C4-2B (cell line): ENCODE measurements at regions not wholly inside any gene's neighbourhood (a gene's known extent, or its start where the extent isn't known, plus 50 kb on each side); places are given as distances from the start of the nearest gene placed in this dataset.

ENCODE experiments used
- H3K27ac ChIP-seq: fragments of 450-650 bp; 2 replicates; pipeline ENCODE4 v1.5.1; 2017
- CTCF ChIP-seq: fragments of 450-650 bp; conservative IDR thresholded peaks from 2 replicates; pipeline ENCODE4 v1.5.1; 2017; ENCODE audit warnings: mild to moderate bottlenecking
- ZFX ChIP-seq: fragments of 450-650 bp; IDR thresholded peaks from 2 replicates; pipeline ENCODE4 v1.6.1; 2017

DNA sequence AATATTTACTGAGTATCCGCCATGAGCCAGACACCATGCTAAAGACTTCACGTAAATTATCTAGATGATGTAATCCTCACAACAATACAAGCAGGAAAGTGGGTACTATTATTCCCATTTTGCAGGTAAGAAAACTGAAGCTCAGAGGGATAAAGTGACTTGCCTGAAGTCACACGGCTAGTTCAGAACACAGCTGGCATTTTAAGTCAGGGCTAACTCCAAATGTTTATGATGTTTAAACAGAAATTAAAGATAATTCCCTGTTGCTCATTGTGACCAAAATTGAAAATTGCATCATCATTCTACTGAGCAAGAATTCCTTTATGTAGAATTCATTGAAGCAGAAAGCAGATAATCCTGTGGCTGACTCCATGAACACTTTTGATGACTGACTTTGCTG is 71.3 kb upstream of the STXBP5 start:
- TF ChIP-seq CTCF: no peak
- TF ChIP-seq ZFX: no peak
- H3K27ac ChIP-seq: no peak overlapping the region

DNA sequence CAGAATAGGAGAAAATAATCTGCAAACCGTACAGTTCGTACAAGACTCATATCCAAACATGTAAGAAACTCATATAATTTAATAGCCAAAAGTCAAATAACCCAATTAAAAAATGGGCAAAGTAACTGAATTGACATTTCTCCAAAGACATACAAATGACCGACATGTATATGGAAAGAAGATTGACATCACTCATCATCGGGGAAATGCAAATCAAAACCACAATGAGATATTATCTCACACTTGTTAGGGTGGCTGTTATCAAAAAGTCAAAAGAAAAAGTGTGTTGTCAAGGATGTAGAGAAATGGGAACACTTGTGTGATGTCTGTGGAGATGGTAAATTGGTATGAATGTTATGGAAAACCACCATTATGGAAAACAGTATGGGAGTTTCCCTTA is 70.5 kb upstream of the STXBP5 start:
- TF ChIP-seq ZFX: no peak
- TF ChIP-seq CTCF: no peak

GRCh38 chr6:147135211-147135681 is 69.0 kb upstream of the STXBP5 start:
- no peak overlapping the region for H3K27ac ChIP-seq
- TF ChIP-seq CTCF (no peak), ZFX (no peak)

More for the DNA sequence above, 70.5 kb upstream of the STXBP5 start:
- no peak overlapping the region for H3K27ac ChIP-seq

GRCh38 chr6:147136057-147136456 is 68.2 kb upstream of the STXBP5 start:
- no peak for TF ChIP-seq CTCF
- no peak for TF ChIP-seq ZFX
- no peak overlapping the region for H3K27ac ChIP-seq

GRCh38 chr6:147137986-147138385 is 66.2 kb upstream of the STXBP5 start:
- no peak for TF ChIP-seq ZFX
- no peak for TF ChIP-seq CTCF

GRCh38 chr6:147138835-147139234 is 65.4 kb upstream of the STXBP5 start:
- TF ChIP-seq ZFX (no peak), CTCF (no peak)
- H3K27ac ChIP-seq: no peak overlapping the region

More at GRCh38 chr6:147137986-147138385, 66.2 kb upstream of the STXBP5 start:
- H3K27ac ChIP-seq: no peak overlapping the region

DNA sequence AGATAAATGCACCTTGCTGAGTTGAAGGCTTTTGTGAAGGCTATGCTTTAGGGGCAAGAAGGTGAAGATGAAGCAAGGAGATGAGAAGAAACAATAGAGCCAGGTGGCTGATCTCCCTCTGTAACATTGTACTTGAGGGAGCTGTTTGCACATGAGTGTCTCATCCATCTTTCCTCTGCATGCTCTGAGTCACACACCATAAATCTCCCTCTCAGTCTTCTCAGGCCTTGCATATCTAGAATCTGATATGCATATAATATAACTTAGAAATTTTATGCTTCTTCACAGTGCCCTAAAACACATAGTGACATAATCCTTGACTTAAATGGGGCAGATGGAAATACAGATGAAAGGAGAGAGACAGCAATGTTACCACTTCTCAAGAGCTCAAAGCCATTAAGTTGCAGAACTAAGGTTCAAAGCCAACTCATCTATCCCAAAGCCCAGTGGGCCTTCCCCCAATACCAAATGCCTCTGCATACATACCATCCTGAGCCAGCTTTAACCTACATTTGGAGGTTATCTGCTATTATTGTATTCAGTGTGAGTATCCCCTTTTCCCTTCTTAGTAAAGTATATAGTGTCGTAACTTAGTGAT is 62.4 kb upstream of the STXBP5 start:
- no peak for TF ChIP-seq CTCF
- TF ChIP-seq ZFX: no peak
- H3K27ac ChIP-seq: no peak overlapping the region
